T-helper 17 cell (primary cell): ENCODE measurements at regions not wholly inside any gene's neighbourhood (a gene's known extent, or its start where the extent isn't known, plus 50 kb on each side); places are given as distances from the start of the nearest gene placed in this dataset.

Experiments used
- ATAC-seq: fragments of 150-1000 bp; cut with Tn5 transposase; 2 replicates; pipeline ENCODE4 v1.10.0; 2021; ENCODE audit warnings: mild to moderate bottlenecking, moderate library complexity
- DNase-seq, 3 donors: peaks; one replicate each; pipeline versions ENCODE4 v3.0.0 to v3.0.0-alpha.2; 2020 to 2021
- H3K9me3 ChIP-seq: one replicate; pipeline ENCODE4 v1.7.0; 2013; ENCODE audit warnings: low read length, mild to moderate bottlenecking; ENCODE audit not compliant: control insufficient read depth, poor library complexity, severe bottlenecking
- H3K27ac Mint-ChIP-seq: one replicate; pipeline ENCODE4 v1.8.0; 2022; ENCODE audit warnings: mild to moderate bottlenecking, moderate library complexity, mixed read lengths
- H3K27me3 Mint-ChIP-seq: one replicate; pipeline ENCODE4 v1.8.0; 2022; ENCODE audit warnings: mixed read lengths
- H3K36me3 Mint-ChIP-seq: one replicate; pipeline ENCODE4 v1.8.0; 2022; ENCODE audit warnings: low read depth, mixed read lengths
- H3K4me1 Mint-ChIP-seq: one replicate; pipeline ENCODE4 v1.8.0; 2022; ENCODE audit warnings: mild to moderate bottlenecking, mixed read lengths
- H3K4me3 Mint-ChIP-seq: one replicate; pipeline ENCODE4 v1.8.0; 2022; ENCODE audit warnings: mild to moderate bottlenecking, moderate library complexity, mixed read lengths

DNA sequence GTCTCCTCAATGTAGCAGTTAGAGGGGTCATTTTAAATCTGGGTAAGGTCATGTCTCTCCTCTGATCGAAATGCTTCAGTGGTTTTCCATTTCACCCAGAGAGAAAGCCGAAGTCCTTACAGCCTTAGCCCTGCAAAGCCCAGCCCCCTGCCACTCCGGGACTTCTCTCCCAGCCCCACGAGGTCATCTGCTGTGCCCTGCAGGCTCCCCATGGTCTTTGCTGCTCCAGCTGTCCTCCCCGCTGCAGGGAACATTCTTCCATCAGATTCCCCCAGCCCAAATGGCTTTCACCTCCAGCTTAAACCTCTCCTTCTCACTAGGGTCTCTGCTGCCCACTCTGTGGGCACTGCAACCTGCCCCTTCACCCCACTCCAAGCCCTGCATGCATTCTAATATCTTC, 626.5 kb downstream of the NPHP4 start:
- DNase-seq (no peak), ATAC-seq (no peak)
- no peaks in the 10 kb centered on the region for H3K27me3 Mint-ChIP-seq
- no peaks in the 10 kb centered on the region for H3K9me3 ChIP-seq
- peaks cover 6% of the 10 kb centered on the region for H3K4me1 Mint-ChIP-seq
- H3K36me3 Mint-ChIP-seq = no peaks in the 10 kb centered on the region
- no peak overlapping the region for H3K4me3 Mint-ChIP-seq
- no peak overlapping the region for H3K27ac Mint-ChIP-seq

DNA sequence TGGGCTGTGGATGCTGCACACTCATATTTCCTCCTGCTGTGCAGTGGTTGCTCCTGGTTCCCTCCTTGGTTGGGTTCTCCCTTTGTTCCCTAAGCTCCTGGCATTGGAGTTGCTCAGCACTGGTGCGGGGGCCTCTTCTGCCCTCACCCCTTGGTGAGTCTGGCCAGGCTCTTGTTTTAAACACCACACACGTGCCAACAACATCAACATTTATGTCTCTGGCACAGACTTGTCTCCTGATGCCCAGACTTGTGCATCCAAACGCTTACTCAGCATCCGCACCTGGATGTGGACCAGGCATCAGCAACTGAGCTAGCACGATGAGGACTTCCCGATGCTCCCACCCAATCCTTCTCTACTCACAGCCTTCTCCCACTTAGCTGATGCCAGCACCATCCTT, 627.6 kb downstream of the NPHP4 start:
- Mint-ChIP-seq H3K27ac (no peak overlapping the region), H3K27me3 (no peaks in the 10 kb centered on the region)

DNA sequence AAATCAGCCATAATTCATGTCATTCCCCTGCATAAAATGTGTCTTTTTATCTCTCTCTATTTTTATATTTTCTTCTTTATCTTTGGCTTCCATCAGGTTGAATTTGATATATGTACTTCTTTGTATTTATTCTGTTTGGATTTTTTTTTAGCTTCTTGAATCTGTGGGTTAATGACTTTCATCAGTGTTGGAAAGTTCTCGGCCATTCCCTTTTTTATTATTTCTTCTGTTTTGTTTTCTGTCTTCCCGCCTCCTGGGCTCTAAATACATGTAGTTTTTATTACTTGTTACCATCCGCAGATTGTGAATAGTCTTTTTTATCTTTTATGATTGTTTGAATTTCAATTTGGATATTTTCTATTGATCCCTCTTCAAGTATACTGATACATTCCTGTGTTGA, 637.5 kb downstream of the NPHP4 start:
- H3K9me3 ChIP-seq = no peaks in the 10 kb centered on the region
- Mint-ChIP-seq H3K27ac (no peak overlapping the region), H3K4me1 (peaks cover 2% of the 10 kb centered on the region), H3K4me3 (no peak overlapping the region), H3K36me3 (no peaks in the 10 kb centered on the region), H3K27me3 (no peaks in the 10 kb centered on the region)
- DNase-seq (no peak), ATAC-seq (no peak)

More for the DNA sequence above, 627.6 kb downstream of the NPHP4 start:
- Mint-ChIP-seq H3K36me3 (no peaks in the 10 kb centered on the region), H3K4me3 (no peak overlapping the region), H3K4me1 (no peaks in the 10 kb centered on the region)
- no peaks in the 10 kb centered on the region for H3K9me3 ChIP-seq
- no peak for DNase-seq
- ATAC-seq = no peak

DNA sequence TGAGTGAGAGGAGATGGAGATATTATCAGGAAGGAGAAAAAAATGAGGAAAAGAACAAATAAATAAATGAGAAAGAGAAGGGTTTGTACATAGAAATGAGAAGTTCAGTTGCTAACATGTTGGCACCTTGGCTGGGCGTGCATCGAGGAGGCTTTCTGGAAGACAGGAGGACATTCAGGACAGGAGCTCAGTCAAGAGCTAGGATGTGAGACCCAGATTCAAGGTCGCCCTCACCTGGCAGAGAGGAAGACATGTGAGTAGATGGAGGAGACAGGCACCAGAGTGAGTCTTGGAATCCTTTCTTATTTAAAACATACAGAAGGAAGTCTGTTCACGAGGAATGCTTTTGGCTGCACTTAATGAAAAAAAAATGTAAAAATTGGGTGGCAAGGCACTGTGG, 640.9 kb downstream of the NPHP4 start:
- peaks cover 2% of the 10 kb centered on the region for H3K4me1 Mint-ChIP-seq
- H3K4me3 Mint-ChIP-seq = no peak overlapping the region
- no peaks in the 10 kb centered on the region for H3K27me3 Mint-ChIP-seq
- no peak overlapping the region for H3K27ac Mint-ChIP-seq
- ATAC-seq (no peak), DNase-seq (no peak)
- peaks cover 2% of the 10 kb centered on the region for H3K36me3 Mint-ChIP-seq
- H3K9me3 ChIP-seq = no peaks in the 10 kb centered on the region

DNA sequence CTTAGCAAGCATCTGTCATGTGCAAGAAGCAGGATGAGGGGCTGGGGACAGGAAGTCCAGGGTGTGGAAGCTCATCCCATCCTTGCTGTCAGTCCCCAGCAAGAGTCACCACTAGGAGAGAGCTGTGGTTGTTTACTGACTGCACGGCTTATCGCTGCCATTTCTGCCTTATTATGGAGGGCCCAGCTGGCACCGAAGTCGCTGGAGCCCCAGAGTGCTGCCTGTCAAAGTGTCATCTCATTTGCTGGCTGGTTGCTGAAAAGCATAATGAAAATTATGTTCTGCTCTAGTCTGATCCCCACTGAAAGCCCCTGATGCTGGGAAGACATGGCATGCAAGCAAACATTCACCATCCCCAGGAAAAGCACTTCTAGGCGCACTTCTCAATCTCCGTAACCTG, 642.7 kb downstream of the NPHP4 start:
- H3K27me3 Mint-ChIP-seq = no peaks in the 10 kb centered on the region
- DNase-seq (no peak), ATAC-seq (no peak)
- no peak overlapping the region for H3K4me3 Mint-ChIP-seq
- H3K9me3 ChIP-seq = no peaks in the 10 kb centered on the region
- H3K4me1 Mint-ChIP-seq = peaks cover 2% of the 10 kb centered on the region
- no peak overlapping the region for H3K27ac Mint-ChIP-seq
- peaks cover 2% of the 10 kb centered on the region for H3K36me3 Mint-ChIP-seq

DNA sequence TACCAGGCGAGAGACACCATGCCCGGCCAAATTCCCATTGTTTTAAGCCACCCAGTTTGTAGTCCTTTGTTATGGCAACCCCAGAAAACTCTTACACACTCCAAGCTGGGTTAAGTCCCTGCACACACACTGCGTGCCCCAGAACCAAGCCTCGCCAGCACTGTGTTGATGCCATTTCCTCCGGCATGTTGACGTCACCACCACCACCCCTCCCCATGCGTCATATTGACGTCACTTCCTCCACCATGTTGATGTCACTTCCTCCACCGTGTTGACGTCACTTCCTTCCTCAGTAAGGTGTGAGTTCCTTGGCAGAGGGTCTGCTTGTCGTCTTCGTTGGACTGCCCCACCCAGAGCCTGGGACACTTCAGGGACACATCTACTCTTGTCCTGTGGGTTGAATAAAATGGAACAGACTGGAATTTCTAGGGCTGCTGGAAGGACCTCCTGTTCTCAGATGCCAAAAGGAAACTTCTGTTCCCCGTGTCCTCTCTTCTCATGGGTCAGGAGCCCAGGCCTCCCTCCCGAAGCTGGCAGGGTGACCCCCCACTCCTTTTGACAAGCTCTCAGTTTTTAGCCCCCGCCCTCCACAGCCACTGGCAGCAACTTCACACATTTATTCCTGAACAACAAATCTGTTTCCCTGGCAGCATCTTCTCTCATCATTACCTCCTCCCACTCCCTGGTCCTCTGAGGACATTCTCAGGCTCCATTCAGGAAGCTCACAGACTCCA, 643.3 kb downstream of the NPHP4 start:
- DNase-seq (no peak), ATAC-seq (peak; percentile 21)
- H3K9me3 ChIP-seq = no peaks in the 10 kb centered on the region
- Mint-ChIP-seq H3K27me3 (no peaks in the 10 kb centered on the region), H3K36me3 (peaks cover 2% of the 10 kb centered on the region), H3K4me3 (peak overlapping the region; percentile 9), H3K27ac (no peak overlapping the region), H3K4me1 (peaks cover 2% of the 10 kb centered on the region)

DNA sequence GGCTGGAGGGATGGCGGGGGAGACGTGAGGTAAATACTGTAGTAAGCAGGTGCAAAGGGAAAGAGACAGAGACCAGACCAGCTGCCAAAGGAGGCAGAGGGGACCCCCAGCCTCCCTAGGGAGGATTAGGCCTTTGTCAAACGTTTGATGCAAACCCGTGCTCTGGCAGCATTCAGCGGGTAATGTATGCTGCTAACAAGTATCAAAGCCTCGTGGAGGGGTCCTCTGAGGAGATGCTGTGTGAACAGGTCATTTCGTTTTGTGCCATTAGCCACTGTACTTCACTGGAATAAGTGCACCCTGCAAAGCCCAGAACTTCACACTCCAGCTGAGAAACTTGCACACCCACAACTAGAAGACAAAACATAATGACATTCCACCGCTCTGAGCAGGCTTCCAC, 644.5 kb downstream of the NPHP4 start:
- Mint-ChIP-seq H3K27ac (no peak overlapping the region), H3K27me3 (no peaks in the 10 kb centered on the region), H3K36me3 (peaks cover 2% of the 10 kb centered on the region), H3K4me1 (peaks cover 2% of the 10 kb centered on the region), H3K4me3 (no peak overlapping the region)
- DNase-seq = no peak
- ATAC-seq = no peak
- no peaks in the 10 kb centered on the region for H3K9me3 ChIP-seq

DNA sequence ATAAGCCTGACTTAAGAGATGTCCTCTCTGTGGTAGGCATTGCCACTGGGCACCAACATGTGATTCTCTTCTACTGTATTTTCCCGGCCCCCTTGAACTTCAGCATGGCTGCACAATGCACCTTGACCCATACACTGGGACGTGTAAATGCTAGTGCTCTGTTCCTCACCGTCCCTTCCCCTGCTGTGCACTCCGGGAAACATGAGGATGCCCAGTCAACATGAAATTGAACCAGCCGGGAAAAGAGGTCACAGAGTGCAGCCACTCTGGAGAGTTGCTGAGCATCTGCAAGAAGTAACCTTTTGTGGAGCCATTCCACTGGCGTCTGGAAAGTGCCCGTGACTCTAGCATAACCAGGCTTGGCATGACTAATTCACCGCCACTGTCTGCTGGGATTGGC, 646.7 kb downstream of the NPHP4 start:
- peaks cover 4% of the 10 kb centered on the region for H3K27me3 Mint-ChIP-seq
- H3K4me3 Mint-ChIP-seq = no peak overlapping the region

DNA sequence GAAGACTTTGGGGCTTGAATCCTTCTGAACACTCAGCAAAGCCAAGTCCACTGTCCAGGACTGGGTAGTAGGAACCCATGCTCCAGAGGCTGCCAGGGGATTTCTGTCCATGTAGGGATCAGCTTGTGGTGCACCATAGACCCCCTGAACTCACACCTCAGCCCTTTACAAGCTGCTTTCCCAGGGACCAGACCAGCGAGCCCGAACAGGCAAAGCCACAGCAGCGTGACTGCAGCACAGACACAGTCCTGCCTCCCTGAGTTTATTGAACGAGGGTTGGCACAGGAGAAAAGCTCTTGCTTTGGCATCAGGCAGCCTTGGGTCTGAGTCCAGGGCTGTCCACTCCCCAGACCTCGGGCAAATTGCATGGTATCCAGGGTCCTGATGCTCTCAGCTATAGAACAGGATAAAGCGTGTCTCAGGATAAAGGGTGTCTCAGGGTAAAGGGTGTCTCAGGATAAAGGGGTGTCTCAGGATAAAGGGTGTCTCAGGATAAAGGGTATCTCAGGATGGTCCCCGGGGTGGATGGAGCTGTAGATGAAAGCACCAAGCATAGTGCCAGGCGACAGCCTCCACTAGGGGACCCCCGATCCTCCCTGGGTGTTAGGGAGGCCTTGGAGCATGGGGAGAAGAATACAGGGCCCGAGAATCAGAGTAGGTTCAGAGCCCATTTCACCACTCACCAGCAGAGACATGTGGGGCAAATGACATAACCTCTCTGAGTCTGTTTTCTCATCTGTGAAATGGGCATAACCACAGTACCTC, 648.8 kb downstream of the NPHP4 start:
- H3K27me3 Mint-ChIP-seq = peaks cover 4% of the 10 kb centered on the region
- ATAC-seq (no peak), DNase-seq (no peak)
- H3K4me3 Mint-ChIP-seq = no peak overlapping the region
- no peaks in the 10 kb centered on the region for H3K9me3 ChIP-seq
- peaks cover 2% of the 10 kb centered on the region for H3K36me3 Mint-ChIP-seq
- no peak overlapping the region for H3K27ac Mint-ChIP-seq
- no peaks in the 10 kb centered on the region for H3K4me1 Mint-ChIP-seq

More for the DNA sequence above, 646.7 kb downstream of the NPHP4 start:
- no peak for ATAC-seq
- Mint-ChIP-seq H3K27ac (no peak overlapping the region), H3K36me3 (peaks cover 2% of the 10 kb centered on the region), H3K4me1 (peaks cover 2% of the 10 kb centered on the region)
- DNase-seq = no peak
- no peaks in the 10 kb centered on the region for H3K9me3 ChIP-seq

DNA sequence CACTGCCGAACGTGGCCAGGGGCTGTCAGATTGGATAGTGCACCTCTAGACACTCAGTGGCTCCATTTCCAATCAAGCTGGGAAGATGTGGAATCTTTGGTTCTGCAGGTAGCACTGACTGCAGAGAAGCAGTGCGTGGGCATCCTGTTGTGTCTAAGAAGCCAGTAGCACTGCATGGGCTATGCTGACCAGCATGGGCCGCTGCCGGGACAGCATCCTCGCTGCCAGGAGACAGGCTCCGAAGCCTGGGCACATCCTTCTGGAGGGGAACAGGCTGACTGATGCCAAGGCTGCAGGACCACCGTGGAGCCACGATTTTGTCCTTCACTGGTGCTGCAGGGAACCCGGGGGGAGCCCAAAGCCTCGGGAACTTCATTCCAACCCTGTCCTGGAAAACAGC, 649.4 kb downstream of the NPHP4 start:
- H3K27me3 Mint-ChIP-seq = peaks cover 4% of the 10 kb centered on the region
- H3K4me3 Mint-ChIP-seq = no peak overlapping the region
- H3K36me3 Mint-ChIP-seq = peaks cover 4% of the 10 kb centered on the region
- H3K4me1 Mint-ChIP-seq = peaks cover 6% of the 10 kb centered on the region
- H3K9me3 ChIP-seq = no peaks in the 10 kb centered on the region
- no peak overlapping the region for H3K27ac Mint-ChIP-seq
- no peak for DNase-seq
- no peak for ATAC-seq

DNA sequence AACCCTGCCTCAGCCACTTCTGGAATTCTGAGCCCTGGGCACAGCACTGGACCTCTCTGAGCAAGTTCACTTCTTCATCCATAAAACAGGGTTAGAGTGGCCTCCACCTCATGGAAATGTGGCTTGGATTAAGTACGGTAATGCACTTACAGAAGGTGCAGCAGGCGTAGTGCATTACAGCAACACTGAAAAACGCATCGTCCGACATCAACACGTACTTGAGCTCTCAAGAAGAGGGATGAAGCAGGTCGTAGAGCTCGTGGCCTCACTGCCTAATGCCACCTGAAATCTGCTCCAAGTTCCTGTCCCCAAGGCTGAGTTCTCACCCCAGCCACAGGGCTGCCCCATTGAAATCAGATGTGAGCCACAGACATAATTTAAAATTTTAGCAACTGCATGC, 650.1 kb downstream of the NPHP4 start:
- Mint-ChIP-seq H3K27me3 (peaks cover 4% of the 10 kb centered on the region), H3K4me1 (peaks cover 6% of the 10 kb centered on the region), H3K36me3 (peaks cover 4% of the 10 kb centered on the region), H3K27ac (no peak overlapping the region), H3K4me3 (no peak overlapping the region)
- no peaks in the 10 kb centered on the region for H3K9me3 ChIP-seq
- DNase-seq = no peak
- no peak for ATAC-seq

DNA sequence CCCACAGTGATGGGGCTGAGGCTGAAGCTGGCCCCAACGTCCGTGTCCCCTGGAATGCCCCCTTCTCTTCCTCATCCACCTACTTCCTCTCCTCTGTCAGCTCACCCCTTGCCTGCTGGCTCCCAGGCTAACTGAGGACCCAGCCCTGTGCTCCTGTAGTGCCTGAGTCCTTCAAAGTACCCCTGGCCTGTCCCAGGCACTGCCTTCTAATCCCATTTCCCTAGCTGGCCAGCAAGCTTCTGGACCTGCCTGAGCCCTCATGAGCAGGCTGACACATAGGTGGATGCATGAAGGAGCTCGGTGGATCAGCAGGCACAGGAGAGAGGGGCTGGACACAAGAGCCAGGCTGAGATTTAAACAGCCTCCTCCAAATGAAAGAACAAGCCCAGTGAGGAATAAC, 650.8 kb downstream of the NPHP4 start:
- no peak for ATAC-seq

DNA sequence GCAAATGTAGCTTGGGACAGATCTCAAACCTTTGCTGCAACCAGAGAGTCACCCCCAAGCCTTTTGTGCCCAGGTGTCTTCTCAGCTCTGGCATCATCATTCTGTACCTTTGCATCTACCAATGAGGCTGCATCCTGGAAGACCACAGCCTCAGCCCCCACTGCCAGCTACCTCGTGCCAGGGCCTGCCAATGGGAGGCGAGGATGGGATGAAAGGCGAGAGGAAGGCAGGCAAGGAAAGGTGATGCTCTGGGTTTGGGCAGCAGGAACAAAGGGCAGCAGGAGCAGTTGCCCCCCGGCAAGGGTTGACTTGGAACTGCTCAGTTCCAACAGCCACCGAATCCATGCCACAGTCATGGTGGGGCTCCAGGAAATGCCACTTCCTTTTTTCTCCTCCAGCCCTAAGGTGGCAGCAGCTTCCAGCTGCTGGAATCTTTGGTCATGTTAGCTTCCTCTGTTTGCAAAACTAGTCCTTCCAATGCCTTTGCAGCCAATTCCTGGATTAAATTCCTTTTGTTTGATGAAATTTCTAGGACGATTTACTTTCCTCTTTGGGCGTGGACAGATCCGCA, 651.6 kb downstream of the NPHP4 start:
- H3K9me3 ChIP-seq = no peaks in the 10 kb centered on the region
- DNase-seq (no peak), ATAC-seq (no peak)
- H3K27me3 Mint-ChIP-seq = peaks cover 4% of the 10 kb centered on the region
- no peak overlapping the region for H3K27ac Mint-ChIP-seq
- H3K36me3 Mint-ChIP-seq = peaks cover 2% of the 10 kb centered on the region
- no peak overlapping the region for H3K4me3 Mint-ChIP-seq
- H3K4me1 Mint-ChIP-seq = peaks cover 6% of the 10 kb centered on the region

More for the DNA sequence above, 650.8 kb downstream of the NPHP4 start:
- DNase-seq = no peak
- H3K27me3 Mint-ChIP-seq = peaks cover 4% of the 10 kb centered on the region
- H3K9me3 ChIP-seq = no peaks in the 10 kb centered on the region
- peak overlapping the region; percentile 48 for H3K27ac Mint-ChIP-seq
- H3K4me1 Mint-ChIP-seq = peaks cover 6% of the 10 kb centered on the region
- no peak overlapping the region for H3K4me3 Mint-ChIP-seq
- H3K36me3 Mint-ChIP-seq = peaks cover 2% of the 10 kb centered on the region
